Stimulated activated memory B cell treated with anti-CD40 and anti-IgM and Interleukin-4, amounts not matched to agents 10 μg/mL and 1 μg/mL and 100 μg/mL, for 72 hours (primary cell): ENCODE measurements at regions not wholly inside any gene's neighbourhood (a gene's known extent, or its start where the extent isn't known, plus 50 kb on each side); places are given as distances from the start of the nearest gene placed in this dataset.
"Not testable (repeated sequence)": the region's sequence is repeated elsewhere in the genome, so short reads cannot be mapped to it uniquely, and the experiment has no call there.

ENCODE experiments used
- ATAC-seq: fragments of 150-1000 bp; cut with Tn5 transposase; 2 replicates; pipeline ENCODE4 v1.10.0; 2021
- H3K27ac Mint-ChIP-seq: one replicate; pipeline ENCODE4 v1.8.0; 2022; ENCODE audit warnings: mild to moderate bottlenecking, mixed read lengths
- H3K27me3 Mint-ChIP-seq: one replicate; pipeline ENCODE4 v1.8.0; 2022; ENCODE audit warnings: mixed read lengths
- H3K36me3 Mint-ChIP-seq: one replicate; pipeline ENCODE4 v1.8.0; 2022; ENCODE audit warnings: mixed read lengths
- H3K4me1 Mint-ChIP-seq: one replicate; pipeline ENCODE4 v1.8.0; 2022; ENCODE audit warnings: mixed read lengths
- H3K4me3 Mint-ChIP-seq: one replicate; pipeline ENCODE4 v1.8.0; 2022; ENCODE audit warnings: mild to moderate bottlenecking, moderate library complexity, mixed read lengths
- H3K9me3 Mint-ChIP-seq: one replicate; pipeline ENCODE4 v1.8.0; 2022; ENCODE audit warnings: mixed read lengths

DNA sequence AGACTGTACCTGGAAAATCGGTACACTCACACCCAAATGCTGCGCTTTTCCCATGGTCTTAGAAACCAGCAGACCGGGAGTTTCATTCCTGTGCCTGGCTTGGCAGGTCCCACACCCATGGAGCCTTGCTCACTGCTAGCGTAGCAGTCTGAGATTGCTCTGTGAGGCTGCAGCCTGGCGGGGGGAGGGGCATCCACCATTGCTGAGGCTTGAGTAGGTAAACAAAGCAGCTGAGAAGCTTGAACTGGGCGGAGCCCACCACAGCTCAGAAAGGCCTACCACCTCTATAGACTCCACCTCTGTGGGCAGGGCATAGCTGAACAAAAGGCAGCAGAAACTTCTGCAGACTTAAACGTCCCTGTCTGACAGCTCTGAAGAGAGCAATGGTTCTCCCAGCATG is 271.4 kb downstream of the SCG2 start:
- not testable (repeated sequence) for H3K4me1 Mint-ChIP-seq, ATAC-seq, H3K27ac Mint-ChIP-seq, H3K36me3 Mint-ChIP-seq, H3K4me3 Mint-ChIP-seq
- Mint-ChIP-seq H3K9me3 (peaks cover 13% of the 10 kb centered on the region), H3K27me3 (peaks cover 22% of the 10 kb centered on the region)

DNA sequence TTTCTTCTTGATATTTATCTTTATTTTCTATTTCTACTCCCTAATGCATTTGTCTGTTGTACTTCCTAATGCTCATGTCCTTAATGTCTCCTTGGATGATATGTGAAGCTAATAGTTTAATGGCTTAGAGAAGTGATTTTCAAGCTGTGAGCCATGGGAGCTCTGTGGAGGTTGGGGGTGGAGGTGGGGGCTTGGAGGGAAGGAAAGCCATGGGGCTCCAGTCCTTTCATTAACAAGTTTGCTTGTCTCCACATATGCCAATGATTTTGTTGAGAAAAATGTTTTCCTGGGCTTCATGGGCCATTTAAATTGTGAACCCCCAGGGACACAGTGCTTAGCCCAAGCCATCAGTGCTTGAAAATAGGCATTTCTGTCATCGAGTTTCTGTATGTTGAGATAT is 264.1 kb downstream of the SCG2 start:
- Mint-ChIP-seq H3K9me3 (peaks cover 5% of the 10 kb centered on the region), H3K27ac (no peak overlapping the region), H3K4me3 (no peak overlapping the region), H3K27me3 (no peaks in the 10 kb centered on the region), H3K36me3 (no peaks in the 10 kb centered on the region), H3K4me1 (no peaks in the 10 kb centered on the region)
- no peak for ATAC-seq

DNA sequence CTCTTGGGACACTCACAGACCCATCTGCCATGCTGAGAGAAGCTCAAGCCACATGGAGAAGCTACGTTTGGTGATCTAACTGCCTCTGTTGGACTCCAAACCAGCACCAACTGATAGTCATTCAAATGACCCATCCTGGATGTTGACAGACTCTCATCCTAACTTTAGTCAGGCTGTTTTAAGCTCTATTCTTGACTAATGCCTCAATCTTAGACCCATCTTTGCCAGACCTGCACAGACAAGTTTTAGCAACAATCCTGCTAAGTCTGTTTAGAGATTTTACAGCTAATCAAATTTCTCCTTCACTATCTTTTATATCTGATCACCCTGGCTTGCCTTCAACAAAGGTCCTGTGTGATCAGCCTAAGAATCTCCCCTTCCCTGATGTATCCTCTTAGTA is 245.1 kb downstream of the SCG2 start:
- ATAC-seq: no peak
- H3K27me3 Mint-ChIP-seq: no peaks in the 10 kb centered on the region
- H3K4me1 Mint-ChIP-seq: no peaks in the 10 kb centered on the region
- no peak overlapping the region for H3K27ac Mint-ChIP-seq
- H3K36me3 Mint-ChIP-seq: no peaks in the 10 kb centered on the region
- peaks cover 7% of the 10 kb centered on the region for H3K9me3 Mint-ChIP-seq
- H3K4me3 Mint-ChIP-seq: no peak overlapping the region

GRCh38 chr2:223363085-223363484 is 239.1 kb downstream of the SCG2 start:
- no peaks in the 10 kb centered on the region for H3K27me3 Mint-ChIP-seq
- H3K9me3 Mint-ChIP-seq: no peaks in the 10 kb centered on the region
- H3K27ac Mint-ChIP-seq: no peak overlapping the region
- ATAC-seq: no peak
- no peaks in the 10 kb centered on the region for H3K36me3 Mint-ChIP-seq
- no peaks in the 10 kb centered on the region for H3K4me1 Mint-ChIP-seq
- H3K4me3 Mint-ChIP-seq: no peak overlapping the region

DNA sequence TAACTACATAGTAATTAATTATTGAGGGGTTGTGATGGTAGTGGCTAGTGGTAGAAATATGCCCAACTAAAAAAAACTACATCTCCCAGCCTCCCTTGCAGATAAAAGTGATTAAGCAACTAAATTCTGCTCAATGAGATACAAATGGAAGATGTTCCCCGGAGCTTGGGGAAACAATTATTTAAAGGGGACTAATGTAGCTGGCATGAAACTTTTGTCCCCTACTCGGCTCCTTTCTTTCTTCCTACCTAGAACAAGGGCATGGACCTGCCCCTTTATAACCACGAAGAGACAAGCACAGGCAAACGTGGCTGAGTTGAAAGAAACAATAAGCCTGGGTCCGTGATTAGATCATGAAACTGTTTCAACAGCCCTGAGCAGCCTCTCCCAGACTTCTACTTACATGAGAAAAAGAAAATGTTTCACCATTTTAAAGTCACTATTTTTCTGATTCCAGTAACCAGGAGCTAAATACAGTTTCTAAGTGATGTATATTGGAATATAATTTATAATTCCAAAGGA is 236.9 kb downstream of the SCG2 start:
- H3K4me1 Mint-ChIP-seq: no peaks in the 10 kb centered on the region
- ATAC-seq: no peak
- H3K36me3 Mint-ChIP-seq: no peaks in the 10 kb centered on the region
- H3K27ac Mint-ChIP-seq: no peak overlapping the region
- no peaks in the 10 kb centered on the region for H3K9me3 Mint-ChIP-seq
- no peak overlapping the region for H3K4me3 Mint-ChIP-seq
- no peaks in the 10 kb centered on the region for H3K27me3 Mint-ChIP-seq

- no peaks in the 10 kb centered on the region for H3K36me3 Mint-ChIP-seq
- no peak for ATAC-seq
- no peak overlapping the region for H3K4me3 Mint-ChIP-seq
- H3K27me3 Mint-ChIP-seq: no peaks in the 10 kb centered on the region
- no peaks in the 10 kb centered on the region for H3K4me1 Mint-ChIP-seq
- H3K9me3 Mint-ChIP-seq: no peaks in the 10 kb centered on the region
- no peak overlapping the region for H3K27ac Mint-ChIP-seq
Measured at GRCh38 chr2:223366566-223366965, 235.6 kb downstream of the SCG2 start.

GRCh38 chr2:223368481-223368880 is 233.7 kb downstream of the SCG2 start:
- H3K27me3 Mint-ChIP-seq: no peaks in the 10 kb centered on the region
- no peaks in the 10 kb centered on the region for H3K9me3 Mint-ChIP-seq
- no peak for ATAC-seq
- no peaks in the 10 kb centered on the region for H3K36me3 Mint-ChIP-seq
- H3K27ac Mint-ChIP-seq: no peak overlapping the region
- no peak overlapping the region for H3K4me3 Mint-ChIP-seq
- no peaks in the 10 kb centered on the region for H3K4me1 Mint-ChIP-seq

DNA sequence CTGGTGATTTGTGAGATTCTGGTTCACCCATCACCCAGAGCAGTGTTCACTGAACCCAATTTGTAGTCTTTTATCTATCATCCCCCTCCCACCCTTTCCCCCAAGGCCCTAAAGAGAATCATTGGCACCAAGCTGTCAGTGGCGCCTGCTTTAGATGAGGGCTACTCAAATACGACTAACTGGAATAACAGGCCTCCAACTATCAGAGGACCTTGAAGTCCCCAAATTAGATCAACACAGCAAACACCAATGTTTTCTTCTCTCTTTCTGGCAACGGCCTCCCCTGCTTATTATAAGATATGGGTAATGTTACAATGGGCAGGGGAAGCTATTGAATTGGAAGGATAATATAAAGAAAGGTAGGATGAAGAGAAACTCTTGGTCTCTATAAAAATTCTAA is 232.3 kb downstream of the SCG2 start:
- Mint-ChIP-seq H3K4me3 (no peak overlapping the region), H3K27ac (no peak overlapping the region), H3K27me3 (no peaks in the 10 kb centered on the region), H3K4me1 (no peaks in the 10 kb centered on the region), H3K36me3 (no peaks in the 10 kb centered on the region), H3K9me3 (no peaks in the 10 kb centered on the region)
- ATAC-seq: no peak

GRCh38 chr2:223383315-223383714 is 218.8 kb downstream of the SCG2 start:
- no peaks in the 10 kb centered on the region for H3K27me3 Mint-ChIP-seq
- no peak overlapping the region for H3K4me3 Mint-ChIP-seq
- H3K4me1 Mint-ChIP-seq: no peaks in the 10 kb centered on the region
- H3K36me3 Mint-ChIP-seq: no peaks in the 10 kb centered on the region
- no peak overlapping the region for H3K27ac Mint-ChIP-seq
- no peaks in the 10 kb centered on the region for H3K9me3 Mint-ChIP-seq
- ATAC-seq: no peak

DNA sequence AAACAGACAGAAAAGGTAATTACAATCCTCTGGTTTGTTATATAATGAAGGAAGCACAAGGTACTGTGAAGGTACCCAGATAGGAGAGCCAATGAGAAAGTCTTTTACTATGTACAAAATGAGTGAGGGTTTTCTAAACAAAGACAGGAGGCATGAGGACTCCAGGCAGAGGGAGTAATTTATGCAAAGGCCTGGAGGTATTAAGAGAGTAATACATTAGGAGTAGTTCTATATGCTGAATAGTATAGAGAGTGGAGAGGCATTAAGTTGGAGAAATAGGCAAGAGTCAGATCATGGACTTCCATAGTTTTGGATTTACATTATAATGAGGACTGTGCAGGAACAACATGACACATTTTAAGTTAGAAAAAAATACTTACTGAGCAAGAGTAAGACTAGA is 216.0 kb downstream of the SCG2 start:
- peak; percentile 34 for ATAC-seq
- Mint-ChIP-seq H3K27me3 (no peaks in the 10 kb centered on the region), H3K36me3 (no peaks in the 10 kb centered on the region), H3K27ac (no peak overlapping the region), H3K4me3 (no peak overlapping the region), H3K4me1 (no peaks in the 10 kb centered on the region), H3K9me3 (peaks cover 3% of the 10 kb centered on the region)

GRCh38 chr2:223386984-223387383 is 215.2 kb downstream of the SCG2 start:
- no peak overlapping the region for H3K4me3 Mint-ChIP-seq
- H3K27me3 Mint-ChIP-seq: no peaks in the 10 kb centered on the region
- H3K4me1 Mint-ChIP-seq: no peaks in the 10 kb centered on the region
- peaks cover 3% of the 10 kb centered on the region for H3K9me3 Mint-ChIP-seq
- H3K36me3 Mint-ChIP-seq: no peaks in the 10 kb centered on the region
- no peak for ATAC-seq
- H3K27ac Mint-ChIP-seq: no peak overlapping the region

DNA sequence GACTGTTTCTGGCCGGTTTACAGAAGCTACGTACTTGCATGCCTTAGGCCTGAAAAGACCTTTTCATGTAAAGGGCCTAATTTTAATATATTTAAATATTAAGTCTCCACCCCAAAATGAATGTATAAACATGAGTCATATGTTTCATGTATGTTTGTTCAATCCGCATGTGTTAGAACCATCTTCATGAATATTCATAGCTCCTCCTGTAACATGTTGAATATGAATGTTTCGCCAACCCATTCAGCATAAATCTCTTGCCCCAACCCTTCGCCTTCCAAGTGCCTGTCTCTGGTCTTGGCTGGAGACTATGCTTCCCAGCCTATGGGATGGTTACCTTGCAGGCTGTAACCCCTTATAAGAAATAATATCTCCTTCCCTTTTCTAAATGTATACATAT is 212.5 kb downstream of the SCG2 start:
- peaks cover 7% of the 10 kb centered on the region for H3K9me3 Mint-ChIP-seq
- H3K4me1 Mint-ChIP-seq: no peaks in the 10 kb centered on the region
- H3K27me3 Mint-ChIP-seq: no peaks in the 10 kb centered on the region
- ATAC-seq: no peak
- H3K27ac Mint-ChIP-seq: no peak overlapping the region
- H3K36me3 Mint-ChIP-seq: no peaks in the 10 kb centered on the region
- H3K4me3 Mint-ChIP-seq: no peak overlapping the region

DNA sequence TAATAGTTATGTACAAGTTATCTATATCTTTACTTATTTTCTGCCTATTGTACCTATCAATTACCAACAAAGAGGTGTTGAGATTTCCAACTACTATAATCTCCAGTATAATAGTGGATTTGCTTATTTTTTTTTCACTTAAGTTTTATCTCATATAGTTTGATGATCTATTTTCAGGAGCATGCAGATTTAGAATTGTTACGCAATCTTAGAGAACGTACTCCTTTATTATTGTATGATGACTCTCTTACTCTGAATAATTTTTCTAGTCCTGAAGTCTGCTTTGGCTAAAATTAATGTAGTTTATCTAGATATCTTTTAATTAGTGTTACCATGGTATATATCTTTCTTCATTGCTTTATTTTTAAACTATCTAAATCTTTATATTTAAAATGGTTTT is 205.2 kb downstream of the SCG2 start:
- H3K36me3 Mint-ChIP-seq: no peaks in the 10 kb centered on the region
- peaks cover 4% of the 10 kb centered on the region for H3K9me3 Mint-ChIP-seq
- no peak overlapping the region for H3K27ac Mint-ChIP-seq
- ATAC-seq: no peak
- H3K27me3 Mint-ChIP-seq: no peaks in the 10 kb centered on the region
- H3K4me3 Mint-ChIP-seq: no peak overlapping the region
- no peaks in the 10 kb centered on the region for H3K4me1 Mint-ChIP-seq

DNA sequence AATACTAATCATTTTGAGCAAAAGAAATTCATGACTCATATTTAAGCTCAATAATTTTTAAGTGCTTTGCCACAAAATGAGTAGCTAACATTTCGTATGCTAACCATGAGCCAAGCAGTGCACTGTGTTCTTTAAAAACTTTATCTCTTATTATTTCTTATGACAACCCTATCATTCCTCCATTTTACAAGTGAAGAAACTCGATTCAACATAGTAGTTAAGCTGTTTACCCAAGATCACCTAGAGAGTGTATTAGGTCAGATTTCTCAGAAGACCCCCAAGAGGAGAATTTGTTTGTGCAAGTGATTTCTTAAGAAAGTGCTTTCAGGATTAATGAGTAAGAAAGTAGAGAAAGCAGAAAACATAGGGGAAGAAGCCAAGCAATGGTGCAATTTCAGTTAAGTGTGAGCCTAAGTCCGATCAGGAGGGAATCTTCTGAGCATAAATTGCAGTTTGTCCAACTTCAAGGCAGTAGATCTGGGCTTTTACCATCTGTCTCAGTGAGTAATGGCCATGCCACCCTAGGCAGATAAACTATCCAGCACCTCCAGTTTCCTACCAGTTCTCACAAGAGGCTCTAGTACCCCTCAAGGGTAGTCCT is 202.7 kb downstream of the SCG2 start:
- Mint-ChIP-seq H3K27ac (no peak overlapping the region), H3K9me3 (peaks cover 3% of the 10 kb centered on the region), H3K4me1 (no peaks in the 10 kb centered on the region), H3K4me3 (no peak overlapping the region), H3K27me3 (no peaks in the 10 kb centered on the region), H3K36me3 (no peaks in the 10 kb centered on the region)
- ATAC-seq: no peak

- peaks cover 3% of the 10 kb centered on the region for H3K9me3 Mint-ChIP-seq
- H3K36me3 Mint-ChIP-seq: no peaks in the 10 kb centered on the region
- no peaks in the 10 kb centered on the region for H3K27me3 Mint-ChIP-seq
- no peak overlapping the region for H3K4me3 Mint-ChIP-seq
- H3K27ac Mint-ChIP-seq: no peak overlapping the region
- ATAC-seq: no peak
- no peaks in the 10 kb centered on the region for H3K4me1 Mint-ChIP-seq
Measured at GRCh38 chr2:223404616-223405015, 197.5 kb downstream of the SCG2 start.

DNA sequence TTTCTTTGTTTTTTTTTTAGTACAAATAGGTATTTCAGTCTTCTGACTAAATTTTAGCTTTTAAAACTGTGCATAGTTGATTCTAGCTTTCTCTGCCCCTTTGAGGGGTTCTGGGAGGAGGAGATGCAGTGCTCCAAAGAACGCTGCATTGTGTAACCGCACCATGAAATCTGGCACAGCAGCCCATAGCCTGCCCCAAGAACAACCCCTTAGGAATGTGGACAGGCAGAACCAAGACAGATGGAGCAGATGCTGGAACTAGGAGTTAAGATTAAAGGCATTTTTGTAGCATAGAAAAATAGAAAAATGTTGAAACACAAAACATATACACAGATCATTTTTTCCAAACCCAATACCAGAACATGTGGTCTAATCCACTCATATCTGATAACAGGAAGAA is 187.5 kb downstream of the SCG2 start:
- H3K27me3 Mint-ChIP-seq: no peaks in the 10 kb centered on the region
- no peaks in the 10 kb centered on the region for H3K36me3 Mint-ChIP-seq
- H3K27ac Mint-ChIP-seq: no peak overlapping the region
- H3K4me3 Mint-ChIP-seq: no peak overlapping the region
- H3K4me1 Mint-ChIP-seq: no peaks in the 10 kb centered on the region
- no peaks in the 10 kb centered on the region for H3K9me3 Mint-ChIP-seq
- ATAC-seq: no peak

- ATAC-seq: no peak
- H3K4me3 Mint-ChIP-seq: no peak overlapping the region
- H3K27ac Mint-ChIP-seq: no peak overlapping the region
- H3K4me1 Mint-ChIP-seq: no peaks in the 10 kb centered on the region
- no peaks in the 10 kb centered on the region for H3K27me3 Mint-ChIP-seq
- no peaks in the 10 kb centered on the region for H3K36me3 Mint-ChIP-seq
- H3K9me3 Mint-ChIP-seq: no peaks in the 10 kb centered on the region
Measured at GRCh38 chr2:223415071-223415470, 187.1 kb downstream of the SCG2 start.
